Fibroblast of the aortic adventitia (primary cell): ENCODE measurements at regions not wholly inside any gene's neighbourhood (a gene's known extent, or its start where the extent isn't known, plus 50 kb on each side); places are given as distances from the start of the nearest gene placed in this dataset.

Source experiments
- DNase-seq: peaks from one replicate; pipeline ENCODE4 v3.0.0-alpha.2; 2010; ENCODE audit warnings: low read depth
- H3K4me3 ChIP-seq: 2 replicates; pipeline ENCODE4 v1.5.1; 2011; ENCODE audit warnings: low read depth, mild to moderate bottlenecking, control low read depth, low read length, moderate library complexity
- CTCF ChIP-seq: IDR thresholded peaks from 2 replicates; pipeline ENCODE4 v1.5.1; 2011; ENCODE audit warnings: mild to moderate bottlenecking, low read length, control low read depth, inconsistent platforms; ENCODE audit not compliant: insufficient read depth

GRCh38 chr15:61657461-61657860 is 402.8 kb downstream of the VPS13C start:
- DNase-seq: no peak
- no peak overlapping the region for H3K4me3 ChIP-seq
- TF ChIP-seq CTCF: no peak

- H3K4me3 ChIP-seq: no peak overlapping the region
- no peak for TF ChIP-seq CTCF
- no peak for DNase-seq
These were observed 403.9 kb downstream of the VPS13C start for GRCh38 chr15:61656391-61656790.

GRCh38 chr15:61655881-61656280 is 404.4 kb downstream of the VPS13C start:
- DNase-seq: no peak
- no peak for TF ChIP-seq CTCF
- H3K4me3 ChIP-seq: no peak overlapping the region

GRCh38 chr15:61654918-61655317 is 405.3 kb downstream of the VPS13C start:
- TF ChIP-seq CTCF: no peak
- DNase-seq: no peak
- no peak overlapping the region for H3K4me3 ChIP-seq

- H3K4me3 ChIP-seq: no peak overlapping the region
- no peak for DNase-seq
- TF ChIP-seq CTCF: no peak
These were observed 406.1 kb downstream of the VPS13C start for GRCh38 chr15:61654002-61654740.

- TF ChIP-seq CTCF: no peak
- no peak for DNase-seq
- H3K4me3 ChIP-seq: no peak overlapping the region
These were observed 407.1 kb downstream of the VPS13C start for GRCh38 chr15:61653110-61653509.

GRCh38 chr15:61651267-61651666 is 409.0 kb downstream of the VPS13C start:
- TF ChIP-seq CTCF: no peak
- no peak for DNase-seq
- H3K4me3 ChIP-seq: no peak overlapping the region
